Effector memory CD4-positive, alpha-beta T cell (primary cell): ENCODE measurements at regions not wholly inside any gene's neighbourhood (a gene's known extent, or its start where the extent isn't known, plus 50 kb on each side); places are given as distances from the start of the nearest gene placed in this dataset.
A peak's percentile ranks its signal among the peaks of the same experiment; 100 is the strongest.

ENCODE experiments used
- DNase-seq, 3 donors: peaks; one replicate each; pipeline ENCODE4 v3.0.0-alpha.2; 2020
- H3K27ac ChIP-seq: 2 replicates; pipeline ENCODE4 v1.7.0; 2013; ENCODE audit warnings: mild to moderate bottlenecking, low read length, moderate library complexity; ENCODE audit not compliant: insufficient read depth, poor library complexity, severe bottlenecking
- H3K27me3 ChIP-seq: replicated peaks from 2 replicates; pipeline ENCODE4 v1.7.0; 2013; ENCODE audit warnings: mild to moderate bottlenecking, low read length; ENCODE audit not compliant: insufficient read depth, control insufficient read depth, poor library complexity, severe bottlenecking
- H3K36me3 ChIP-seq: 2 replicates; pipeline ENCODE4 v1.7.0; 2013; ENCODE audit warnings: mild to moderate bottlenecking, low read length, moderate library complexity; ENCODE audit not compliant: control insufficient read depth, insufficient read depth
- H3K4me1 ChIP-seq: 2 replicates; pipeline ENCODE4 v1.7.0; 2013; ENCODE audit warnings: low read length, mild to moderate bottlenecking; ENCODE audit not compliant: control insufficient read depth, insufficient read depth, poor library complexity, severe bottlenecking
- H3K4me3 ChIP-seq: 2 replicates; pipeline ENCODE4 v1.7.0; 2013; ENCODE audit warnings: low read length, low read depth, mild to moderate bottlenecking; ENCODE audit not compliant: insufficient read depth, poor library complexity, severe bottlenecking
- H3K9me3 ChIP-seq: 2 replicates; pipeline ENCODE4 v1.7.0; 2013; ENCODE audit warnings: mild to moderate bottlenecking, low read length, moderate library complexity; ENCODE audit not compliant: control insufficient read depth

DNA sequence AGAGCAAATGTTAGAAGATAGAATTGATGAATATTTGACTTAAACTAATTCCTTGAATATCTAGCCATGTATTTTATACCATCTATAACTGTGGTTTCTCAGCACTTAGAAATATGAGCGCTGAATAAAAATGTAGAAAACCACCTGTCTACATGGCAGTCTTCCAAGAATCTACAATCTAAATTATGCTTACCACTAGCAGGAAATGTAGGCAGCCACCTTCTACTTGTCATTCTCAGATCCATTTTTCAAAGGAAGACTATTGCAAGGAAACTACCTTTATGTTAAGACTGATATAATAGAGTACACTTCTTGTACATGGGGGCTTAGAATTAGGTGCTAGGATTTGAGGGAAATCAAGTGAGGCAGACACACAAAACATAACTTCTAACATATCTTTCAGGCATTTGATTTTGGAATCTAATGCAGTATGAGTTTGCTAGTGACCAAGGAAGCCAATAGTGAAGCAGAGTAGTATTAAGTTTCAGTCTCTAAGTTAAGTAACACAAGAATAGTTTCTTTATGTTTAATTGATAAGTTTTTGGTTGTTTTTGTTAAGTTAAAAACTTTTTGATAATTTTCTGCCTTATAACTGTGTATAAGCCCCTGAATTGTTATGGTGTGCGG, 175.9 kb upstream of the ITGA4 start:
- DNase-seq, result no peak
- Histone ChIP-seq H3K4me1 (peaks cover 5% of the 10 kb centered on the region), H3K27me3 (no peaks in the 10 kb centered on the region), H3K36me3 (no peaks in the 10 kb centered on the region), H3K4me3 (no peak overlapping the region), H3K9me3 (no peaks in the 10 kb centered on the region), H3K27ac (no peak overlapping the region)

DNA sequence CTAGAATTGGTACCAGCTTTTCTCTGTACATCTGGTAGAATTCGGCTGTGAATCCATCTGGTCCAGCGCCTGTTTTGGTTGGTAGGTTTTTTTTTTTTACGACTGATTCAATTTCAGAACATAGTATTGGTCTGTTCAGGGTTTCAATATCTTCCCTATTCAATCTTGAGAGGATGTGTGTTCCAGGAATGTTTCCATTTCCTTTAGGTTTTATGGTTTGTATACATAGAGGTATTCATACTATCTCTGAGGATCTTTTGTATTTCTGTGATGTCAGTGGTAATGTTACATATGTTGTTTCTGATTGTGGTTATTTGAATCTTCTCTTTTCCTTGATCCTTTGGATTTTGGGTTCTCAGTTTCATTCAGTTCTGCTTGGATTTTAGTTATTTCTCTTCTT, 172.1 kb upstream of the ITGA4 start:
- H3K36me3 ChIP-seq, result no peaks in the 10 kb centered on the region
- H3K4me3 ChIP-seq, result no peak overlapping the region
- H3K27ac ChIP-seq, result no peak overlapping the region
- no peaks in the 10 kb centered on the region for H3K27me3 ChIP-seq
- H3K4me1 ChIP-seq, result peaks cover 5% of the 10 kb centered on the region
- DNase-seq, result no peak
- H3K9me3 ChIP-seq, result no peaks in the 10 kb centered on the region

DNA sequence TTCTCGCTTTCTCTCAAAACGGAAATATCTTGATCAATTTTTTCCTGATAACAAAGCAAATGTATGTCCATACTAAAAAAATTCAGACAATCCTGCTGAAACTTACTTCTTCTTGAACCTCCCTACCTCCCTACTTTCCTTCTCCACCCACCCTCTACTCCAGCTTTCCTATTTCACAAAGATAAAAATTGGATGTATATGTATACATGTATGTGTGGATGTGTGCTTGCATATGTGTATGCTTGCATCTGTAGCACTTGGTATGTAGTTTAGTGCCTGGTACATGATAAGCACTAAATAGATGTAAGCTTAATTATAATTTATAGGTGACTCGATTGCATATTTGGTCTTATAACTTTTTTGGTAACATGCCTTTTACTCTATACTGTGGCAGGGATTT, 167.5 kb upstream of the ITGA4 start:
- no peak overlapping the region for H3K27ac ChIP-seq
- DNase-seq, result no peak
- H3K9me3 ChIP-seq, result no peaks in the 10 kb centered on the region
- no peaks in the 10 kb centered on the region for H3K36me3 ChIP-seq
- no peak overlapping the region for H3K4me3 ChIP-seq
- H3K4me1 ChIP-seq, result no peaks in the 10 kb centered on the region
- no peaks in the 10 kb centered on the region for H3K27me3 ChIP-seq

DNA sequence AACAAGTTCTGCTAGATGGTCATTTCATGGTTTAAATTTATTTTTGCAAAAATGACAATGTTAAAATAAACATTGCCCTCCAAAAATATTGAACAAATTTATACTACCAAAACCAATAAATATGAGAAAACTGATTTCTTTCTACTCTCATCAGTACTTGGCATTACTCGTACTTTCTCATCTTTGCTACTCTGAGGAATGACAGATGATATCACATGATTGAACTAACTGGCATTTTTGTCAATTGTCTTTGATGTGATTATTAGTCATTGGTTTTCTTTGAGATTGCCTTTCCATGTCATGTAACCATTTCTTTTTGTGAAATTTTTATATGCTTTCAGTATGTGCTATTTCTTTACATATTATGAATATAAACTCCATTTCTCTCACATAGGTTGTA, 167.0 kb upstream of the ITGA4 start:
- no peak overlapping the region for H3K4me3 ChIP-seq
- H3K9me3 ChIP-seq, result no peaks in the 10 kb centered on the region
- no peak overlapping the region for H3K27ac ChIP-seq
- H3K27me3 ChIP-seq, result no peaks in the 10 kb centered on the region
- no peak for DNase-seq
- H3K4me1 ChIP-seq, result no peaks in the 10 kb centered on the region
- H3K36me3 ChIP-seq, result no peaks in the 10 kb centered on the region

DNA sequence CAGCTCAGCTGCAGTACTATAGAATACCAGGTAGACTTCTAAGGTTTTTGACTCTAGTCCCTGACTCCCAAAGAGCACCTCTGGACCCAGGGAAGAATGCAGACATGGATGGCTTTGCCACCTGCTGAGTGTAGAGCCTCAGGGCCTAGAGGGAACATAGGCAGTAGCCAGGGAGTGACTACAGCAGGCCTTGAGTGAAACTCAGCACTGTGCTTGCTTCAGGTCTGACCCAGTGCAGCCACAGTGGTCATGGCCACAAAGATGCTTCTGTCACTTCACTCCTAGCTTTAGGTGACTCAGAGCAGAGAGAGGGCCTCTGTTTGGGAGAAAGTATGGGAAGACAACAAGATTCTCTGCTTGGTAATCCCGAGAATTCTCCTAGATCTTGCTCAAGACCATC, 162.2 kb upstream of the ITGA4 start:
- H3K36me3 ChIP-seq, result no peaks in the 10 kb centered on the region
- no peaks in the 10 kb centered on the region for H3K27me3 ChIP-seq
- no peak overlapping the region for H3K4me3 ChIP-seq
- H3K9me3 ChIP-seq, result no peaks in the 10 kb centered on the region
- H3K4me1 ChIP-seq, result no peaks in the 10 kb centered on the region
- no peak for DNase-seq
- no peak overlapping the region for H3K27ac ChIP-seq

DNA sequence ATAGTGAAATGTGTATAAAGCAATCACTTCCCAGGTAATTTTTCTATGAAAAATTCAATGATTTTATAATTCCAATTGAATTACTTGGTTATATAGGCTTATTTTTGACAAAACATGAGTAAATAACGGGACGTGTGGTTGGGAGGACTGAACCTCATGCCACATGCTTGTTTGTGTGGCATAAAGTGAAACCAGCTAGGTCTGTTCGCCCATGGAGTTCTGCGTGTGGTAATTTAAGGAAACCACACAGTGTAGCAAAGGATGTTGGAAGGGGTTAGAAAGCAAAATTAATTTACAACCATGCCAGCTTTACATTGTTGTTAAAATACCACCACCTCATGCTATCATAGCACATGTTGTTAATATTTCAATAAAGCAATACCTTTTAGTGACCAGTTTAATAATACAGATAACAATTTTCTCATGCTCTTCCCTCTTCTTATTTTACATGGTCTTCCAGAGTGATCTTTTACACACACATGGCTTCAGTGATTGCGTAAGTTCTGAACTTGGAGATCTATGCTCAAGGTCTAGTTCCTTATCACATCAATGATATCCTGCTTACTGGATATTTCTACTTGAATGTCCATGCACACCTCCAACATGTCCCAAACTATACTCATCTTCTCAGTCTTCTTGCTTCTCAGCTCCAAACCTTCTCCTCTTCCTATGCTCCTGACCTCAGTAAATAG, 156.4 kb upstream of the ITGA4 start:
- H3K9me3 ChIP-seq, result no peaks in the 10 kb centered on the region
- no peaks in the 10 kb centered on the region for H3K36me3 ChIP-seq
- H3K4me1 ChIP-seq, result peaks cover 18% of the 10 kb centered on the region
- no peak overlapping the region for H3K4me3 ChIP-seq
- DNase-seq, result peak in 2 of 3 donors; percentile 18 to 23
- H3K27me3 ChIP-seq, result no peaks in the 10 kb centered on the region
- no peak overlapping the region for H3K27ac ChIP-seq

DNA sequence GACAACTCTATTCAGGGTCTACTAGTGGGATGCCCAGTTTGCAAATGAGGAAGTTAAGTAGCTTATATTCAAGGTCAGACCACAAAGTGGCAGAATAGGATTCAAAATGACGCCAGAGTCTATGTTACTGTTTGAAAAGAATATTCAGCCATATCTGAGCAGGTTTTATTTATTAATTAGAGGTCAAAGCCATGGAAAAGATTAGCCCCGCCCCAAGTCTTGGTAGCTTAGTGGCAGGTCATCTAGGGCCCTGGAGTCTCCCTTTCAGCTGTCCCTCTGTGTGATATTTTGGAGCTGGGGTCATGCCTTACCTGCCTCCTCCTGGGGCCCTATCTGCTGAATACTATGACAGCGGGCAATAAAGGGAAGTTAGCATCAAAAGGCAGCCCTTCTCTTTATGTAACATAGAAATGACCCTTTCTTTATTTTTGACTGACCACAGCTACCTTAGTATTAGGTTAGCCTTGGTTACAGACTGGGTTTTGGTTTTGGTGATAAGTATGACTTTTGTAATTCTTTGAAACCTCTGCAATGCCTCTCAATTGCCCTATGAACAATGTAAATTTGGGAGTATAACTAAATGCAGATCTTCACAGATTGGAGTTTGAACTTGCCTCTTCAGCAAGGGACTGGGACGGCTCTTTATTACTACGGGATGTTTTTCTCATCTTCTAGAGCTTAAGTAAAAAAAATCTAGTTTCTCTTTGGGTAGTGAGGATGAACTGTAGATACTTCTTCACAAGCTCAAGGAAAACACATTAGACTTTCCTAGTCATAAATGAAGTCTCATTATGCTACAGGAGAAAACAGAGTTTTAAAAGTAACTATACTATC, 153.0 kb upstream of the ITGA4 start:
- no peaks in the 10 kb centered on the region for H3K36me3 ChIP-seq
- H3K4me3 ChIP-seq, result no peak overlapping the region
- no peaks in the 10 kb centered on the region for H3K27me3 ChIP-seq
- H3K4me1 ChIP-seq, result peaks cover 36% of the 10 kb centered on the region
- no peaks in the 10 kb centered on the region for H3K9me3 ChIP-seq
- no peak for DNase-seq
- peak overlapping the region; percentile 71 for H3K27ac ChIP-seq

DNA sequence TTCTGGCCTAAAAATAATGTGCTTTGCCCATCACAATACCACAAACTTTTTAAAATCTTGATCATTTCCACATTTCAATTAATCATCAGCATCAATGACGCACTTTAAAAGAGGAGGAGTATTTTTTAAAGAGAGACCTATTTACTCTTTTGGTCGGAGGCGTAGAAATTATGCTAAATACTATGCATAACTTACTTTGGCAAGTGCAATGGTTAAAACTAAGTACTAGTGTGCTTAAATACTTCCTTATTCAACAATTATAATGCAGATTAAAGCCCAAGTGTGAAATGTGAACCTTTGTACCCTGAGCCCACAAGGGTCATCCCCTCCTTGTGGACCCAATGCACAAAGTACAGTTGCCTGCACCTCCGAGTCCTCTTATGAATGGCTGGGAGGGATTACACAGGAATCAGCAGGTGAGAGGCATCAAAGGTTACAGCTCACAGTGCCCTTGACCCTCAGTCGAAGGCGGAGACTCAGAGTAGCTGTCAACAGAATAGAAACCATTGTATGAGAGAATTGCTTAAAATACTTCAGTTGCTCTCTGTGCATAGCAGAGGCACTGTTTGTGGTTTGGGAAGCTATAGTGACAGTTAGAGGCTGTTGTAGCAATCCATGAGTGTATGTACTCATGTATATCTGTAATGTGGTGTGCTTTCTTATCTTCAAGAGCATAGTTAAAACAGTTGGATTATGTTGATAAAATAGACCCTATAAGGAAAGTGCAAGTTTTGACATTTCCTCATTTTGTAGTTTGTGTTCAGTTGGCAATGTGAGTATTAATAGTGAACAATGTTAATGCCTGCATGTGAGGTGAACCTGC, 151.7 kb upstream of the ITGA4 start:
- Histone ChIP-seq H3K9me3 (no peaks in the 10 kb centered on the region), H3K4me3 (no peak overlapping the region), H3K36me3 (no peaks in the 10 kb centered on the region), H3K27me3 (no peaks in the 10 kb centered on the region), H3K4me1 (peaks cover 36% of the 10 kb centered on the region), H3K27ac (peak overlapping the region; percentile 71)
- DNase-seq, result no peak

DNA sequence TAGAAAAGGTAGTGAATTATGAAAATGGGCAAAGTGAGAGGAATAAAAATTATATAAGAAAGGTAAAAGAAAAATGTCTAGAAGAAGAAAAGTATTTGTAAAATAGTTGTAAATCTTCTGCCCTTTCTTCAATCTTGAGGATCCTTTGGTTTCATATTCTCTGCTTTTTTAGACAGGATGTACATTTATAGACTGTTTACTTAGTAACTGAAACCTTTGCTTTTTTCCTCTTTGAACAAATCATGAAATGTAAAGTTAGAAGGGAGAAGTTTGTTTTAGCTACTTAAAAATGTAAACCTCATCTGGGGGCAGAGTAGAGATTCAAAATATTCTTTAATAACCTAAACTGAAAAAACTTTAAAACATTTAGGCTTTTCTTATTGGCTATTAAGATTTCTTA, 150.4 kb upstream of the ITGA4 start:
- peaks cover 36% of the 10 kb centered on the region for H3K4me1 ChIP-seq
- H3K9me3 ChIP-seq, result no peaks in the 10 kb centered on the region

More for the DNA sequence above, 150.4 kb upstream of the ITGA4 start:
- H3K36me3 ChIP-seq, result no peaks in the 10 kb centered on the region
- DNase-seq, result no peak
- no peak overlapping the region for H3K4me3 ChIP-seq
- H3K27ac ChIP-seq, result peak overlapping the region; percentile 71
- H3K27me3 ChIP-seq, result no peaks in the 10 kb centered on the region
